Left lobe of liver (tissue), 2 donors: ENCODE measurements at regions not wholly inside any gene's neighbourhood (a gene's known extent, or its start where the extent isn't known, plus 50 kb on each side); places are given as distances from the start of the nearest gene placed in this dataset.
A peak's percentile ranks its signal among the peaks of the same experiment; 100 is the strongest.

Source experiments
- ATAC-seq: fragments of 200-7000 bp; cut with Tn5 transposase; one replicate; pipeline ENCODE4 v1.9.1; 2020; ENCODE audit warnings: mild to moderate bottlenecking, moderate library complexity
- DNase-seq: peaks from one replicate; pipeline ENCODE4 v3.0.0-alpha.2; 2020; ENCODE audit warnings: low spot score
- donor health status: DM: no; HTN: no; CAD: no; lungs with moderate emphysema.
- donor health status: DM: no; HTN: yes; CAD: no.

- ATAC-seq (no peak), DNase-seq (no peak)
These were observed 52.0 kb upstream of the RPL11 start for GRCh38 chr1:23639460-23640095.

GRCh38 chr1:23638786-23639241 lies 52.8 kb upstream of the RPL11 start:
- DNase-seq, result no peak

DNA sequence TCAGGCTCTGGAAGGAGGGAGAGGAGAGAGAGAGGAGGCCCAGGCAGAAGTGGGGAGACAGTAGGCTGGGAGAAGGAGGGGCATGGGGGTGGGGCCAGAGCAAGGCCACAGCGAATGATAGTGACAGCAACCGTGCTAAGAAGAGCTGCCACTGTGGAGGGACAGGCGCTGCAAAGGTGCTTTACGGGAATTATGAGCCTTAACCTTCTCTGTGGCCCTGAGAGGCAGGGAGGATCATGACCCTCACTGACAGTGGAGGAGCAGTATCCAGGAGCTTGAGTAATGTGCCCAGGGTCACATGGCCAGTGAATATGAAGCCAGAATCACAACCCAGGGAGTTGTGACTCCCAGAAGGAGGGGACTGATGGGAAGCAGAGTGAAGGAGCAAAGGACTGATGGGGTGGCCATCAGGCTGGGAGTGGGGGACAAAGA lies 53.4 kb upstream of the RPL11 start:
- DNase-seq (no peak), ATAC-seq (no peak)

More at GRCh38 chr1:23638786-23639241, 52.8 kb upstream of the RPL11 start:
- ATAC-seq, result no peak

DNA sequence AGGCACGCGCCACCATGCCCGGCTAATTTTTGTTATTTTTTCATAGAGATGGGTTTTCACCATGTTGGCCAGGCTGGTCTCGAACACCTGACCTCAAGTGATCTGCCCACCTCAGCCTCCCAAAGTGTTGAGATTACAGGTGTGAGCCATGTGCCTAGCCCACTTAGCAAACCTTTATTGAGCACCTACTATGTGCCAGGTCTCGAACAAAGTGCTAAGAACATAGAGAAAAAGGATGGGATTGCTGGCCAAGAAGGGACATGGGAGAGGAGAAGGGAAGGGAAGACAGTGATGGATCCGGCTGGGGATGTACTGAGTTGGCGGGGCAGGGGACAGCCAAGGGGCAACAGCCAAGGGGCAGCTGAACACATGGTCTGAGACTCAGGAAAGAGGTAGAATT lies 55.6 kb upstream of the RPL11 start:
- no peak for ATAC-seq
- no peak for DNase-seq

GRCh38 chr1:23634840-23635651 lies 56.6 kb upstream of the RPL11 start:
- DNase-seq (peak; percentile 58), ATAC-seq (peak; percentile 89)

DNA sequence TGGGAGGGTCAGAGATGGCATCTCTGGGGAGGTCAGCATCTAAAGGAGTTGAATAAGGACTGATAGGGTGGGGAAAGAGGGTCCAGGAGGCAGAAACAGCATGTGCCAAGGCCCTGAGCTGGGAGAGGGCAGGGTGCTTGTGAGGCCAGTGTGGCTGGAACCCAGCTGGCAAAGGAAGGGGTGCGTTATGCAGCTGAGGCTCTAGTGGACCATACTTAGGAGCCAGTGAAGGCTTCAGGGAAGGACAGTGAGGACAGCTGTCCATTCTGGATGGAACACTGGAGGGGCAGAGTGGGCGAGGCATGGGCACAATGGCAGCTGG lies 57.1 kb upstream of the RPL11 start:
- DNase-seq, result no peak
- no peak for ATAC-seq

GRCh38 chr1:23632479-23633160 lies 59.0 kb upstream of the RPL11 start:
- ATAC-seq, result no peak

DNA sequence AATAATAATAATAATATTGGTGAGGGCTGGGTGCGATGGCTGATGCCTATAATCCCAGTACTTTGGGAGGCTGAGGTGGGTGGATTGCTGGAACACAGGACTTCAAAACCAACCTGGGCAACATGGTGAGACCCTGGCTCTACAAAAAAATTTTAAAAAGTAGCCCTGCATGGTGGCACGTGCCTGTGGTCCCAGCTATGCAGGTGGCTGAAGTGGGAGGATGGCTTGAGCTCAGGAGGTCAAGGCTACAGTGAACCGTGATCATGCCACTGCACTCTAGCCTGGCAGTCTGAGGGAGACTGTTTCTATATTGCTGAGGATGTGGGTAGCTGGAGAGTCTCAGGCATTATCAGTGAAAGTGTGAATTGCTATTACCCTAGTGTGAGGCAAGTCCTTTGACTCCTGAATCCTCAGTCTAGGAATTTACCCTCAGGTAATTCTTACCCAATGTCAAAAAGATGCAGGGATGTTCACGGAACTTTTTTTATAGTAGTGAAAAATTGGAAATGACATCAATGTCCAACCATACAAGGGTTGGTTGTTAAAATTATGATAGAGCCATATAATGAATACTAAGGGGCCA lies 61.8 kb upstream of the RPL11 start:
- DNase-seq (no peak), ATAC-seq (no peak)

More at GRCh38 chr1:23632479-23633160, 59.0 kb upstream of the RPL11 start:
- DNase-seq, result no peak

DNA sequence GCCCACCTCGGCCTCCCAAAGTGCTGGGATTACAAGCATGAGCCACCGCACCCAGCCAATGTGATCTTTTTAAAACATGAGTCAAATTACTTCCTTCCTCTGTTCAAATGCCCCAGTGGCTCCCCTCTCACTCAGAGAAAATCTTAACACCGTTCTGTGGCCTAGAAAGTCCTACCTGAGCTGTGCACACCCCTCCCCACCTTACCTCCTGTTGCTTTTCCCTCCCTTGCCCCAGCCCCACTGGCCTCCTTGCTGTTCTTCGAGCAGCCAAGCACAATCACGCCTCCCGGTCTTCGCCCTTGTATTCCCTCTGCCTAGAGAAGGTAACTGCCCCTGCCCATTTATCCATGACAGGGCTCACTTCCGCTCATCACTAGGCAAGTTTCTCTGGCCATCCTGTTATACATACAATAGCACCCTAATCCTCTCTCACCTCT lies 62.6 kb upstream of the RPL11 start:
- ATAC-seq, result no peak
- no peak for DNase-seq

DNA sequence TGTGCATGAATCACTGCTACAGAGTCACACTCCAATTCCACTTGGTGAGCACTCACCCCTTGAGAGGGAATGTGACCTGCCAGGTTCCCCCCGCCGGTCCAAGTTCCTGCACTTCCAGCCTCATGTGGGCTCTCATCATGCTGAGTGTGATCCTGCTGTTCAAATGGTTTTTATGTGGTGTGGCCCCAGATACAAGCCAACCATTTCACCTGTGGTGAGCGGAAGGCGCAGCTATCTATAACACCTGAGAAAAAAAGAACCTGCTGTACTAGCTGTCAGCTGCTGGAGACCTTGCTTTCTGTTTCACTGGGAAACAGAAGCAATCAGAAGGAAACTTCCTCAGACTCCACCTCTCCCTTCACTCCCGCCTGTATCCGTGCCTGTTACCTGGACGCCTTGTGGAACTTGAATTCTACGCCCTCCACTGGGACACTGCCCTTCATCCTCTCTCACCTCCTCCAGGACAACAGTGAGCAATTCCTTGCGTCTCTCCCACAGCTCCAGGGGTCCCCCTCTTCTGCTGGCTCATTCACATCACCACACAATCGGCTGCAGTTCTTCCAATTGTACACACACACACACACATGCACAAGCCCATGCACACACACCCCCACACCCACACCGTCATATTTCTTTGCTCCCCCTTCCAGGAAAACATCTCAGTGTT lies 64.4 kb upstream of the RPL11 start:
- no peak for DNase-seq
- no peak for ATAC-seq

DNA sequence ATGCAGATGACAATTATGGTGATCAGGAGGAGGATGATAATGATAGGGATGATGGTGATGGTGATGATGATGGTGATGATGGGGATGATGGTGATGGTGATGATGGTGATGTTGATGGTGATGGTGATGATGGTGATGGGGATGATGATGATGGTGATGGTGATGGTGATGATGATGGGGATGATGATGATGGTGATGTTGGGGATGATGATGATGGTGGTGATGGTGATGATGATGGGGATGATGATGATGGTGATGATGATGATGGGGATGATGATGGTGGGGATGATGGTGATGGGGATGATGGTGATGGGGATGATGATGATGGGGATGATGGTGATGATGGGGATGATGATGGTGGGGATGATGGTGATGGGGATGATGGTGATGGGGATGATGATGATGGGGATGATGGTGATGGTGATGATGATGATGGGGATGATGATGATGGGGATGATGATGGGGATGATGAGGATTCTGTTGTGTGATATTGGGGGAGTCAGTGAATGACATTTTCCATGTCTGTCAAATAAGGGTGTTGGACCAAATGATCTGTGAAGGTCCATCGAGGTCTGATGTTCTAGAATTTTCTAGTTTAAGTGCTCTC lies 65.6 kb upstream of the RPL11 start:
- ATAC-seq (no peak), DNase-seq (no peak)

GRCh38 chr1:23625459-23625858 lies 66.1 kb upstream of the RPL11 start:
- DNase-seq (no peak), ATAC-seq (no peak)

GRCh38 chr1:23624440-23624839 lies 65.1 kb upstream of the ID3 start:
- ATAC-seq, result no peak
- DNase-seq, result no peak

GRCh38 chr1:23622284-23622683 lies 63.0 kb upstream of the ID3 start:
- DNase-seq (no peak), ATAC-seq (no peak)

DNA sequence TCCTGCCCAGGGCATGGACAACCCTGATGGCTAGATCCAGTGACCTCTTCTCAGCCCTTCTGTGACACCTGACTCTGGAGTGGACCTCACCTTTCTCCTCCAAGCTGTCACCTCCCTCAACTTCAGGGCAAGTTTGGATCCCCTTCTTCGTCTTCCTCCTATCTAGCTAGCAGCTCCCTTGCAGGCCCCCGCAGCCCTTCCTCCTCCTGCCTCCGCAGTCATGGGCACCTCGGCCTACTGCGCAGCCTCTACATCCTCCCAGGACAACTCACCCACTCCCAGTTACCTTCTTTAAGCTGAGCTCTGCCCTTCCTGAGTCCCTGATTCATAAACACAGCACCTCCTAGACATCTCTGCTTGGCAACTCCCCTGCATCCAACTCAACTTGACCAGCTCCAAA lies 61.3 kb upstream of the ID3 start:
- ATAC-seq (no peak), DNase-seq (no peak)

- ATAC-seq (peak; percentile 45), DNase-seq (no peak)
These were observed 60.2 kb upstream of the ID3 start for GRCh38 chr1:23619299-23620188.

GRCh38 chr1:23618586-23619083 lies 59.3 kb upstream of the ID3 start:
- no peak for ATAC-seq
- DNase-seq, result no peak

DNA sequence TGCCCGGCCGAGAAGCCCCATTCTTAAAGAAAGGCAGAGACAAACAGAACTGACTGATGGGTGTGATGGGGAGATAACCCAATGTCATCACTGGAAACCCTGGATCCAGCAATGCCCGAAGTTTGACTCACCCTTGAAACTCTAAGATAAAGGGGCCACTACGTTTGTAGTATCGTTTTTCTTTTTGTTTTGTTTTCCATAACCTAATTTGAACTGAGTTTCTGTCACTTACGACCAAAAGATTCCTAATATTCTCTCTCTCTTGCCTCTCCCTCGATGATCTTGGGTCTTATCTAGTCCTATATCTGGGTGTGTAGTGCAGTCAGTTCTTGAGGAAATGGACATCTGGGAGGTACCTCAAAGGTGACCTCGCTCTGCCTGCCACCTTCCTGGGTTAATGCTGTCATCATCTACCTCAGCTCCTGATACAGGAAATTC lies 57.8 kb upstream of the ID3 start:
- DNase-seq (no peak), ATAC-seq (no peak)

DNA sequence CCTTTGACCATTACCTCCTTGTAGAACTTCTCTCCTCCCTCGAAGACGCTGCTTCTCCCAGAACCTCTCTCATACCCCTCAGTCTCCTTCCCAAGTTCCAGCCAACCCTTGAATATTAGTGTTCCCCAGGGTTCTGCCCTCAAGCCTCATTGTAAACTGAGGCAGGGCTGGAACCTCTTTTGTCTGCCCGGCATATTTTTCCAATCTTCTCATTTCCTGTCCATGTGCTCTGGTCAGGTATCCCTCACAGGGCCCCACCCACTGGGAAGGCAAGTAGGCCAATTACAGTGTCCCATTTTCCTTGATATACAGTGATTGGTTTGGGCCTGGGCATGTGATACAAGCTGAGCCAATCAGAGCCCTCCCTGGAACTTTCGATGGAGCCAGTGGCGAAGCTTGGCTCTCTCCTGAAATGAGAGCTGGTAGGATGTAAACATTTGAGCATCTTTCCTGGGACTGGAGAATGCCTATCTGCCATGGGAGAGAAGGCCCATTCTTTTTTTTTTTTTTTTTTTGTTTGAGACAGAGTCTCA lies 57.1 kb upstream of the ID3 start:
- DNase-seq (no peak), ATAC-seq (no peak)
